ENCODE measurements at regions not wholly inside any gene's neighbourhood (a gene's known extent, or its start where the extent isn't known, plus 50 kb on each side); places are given as distances from the start of the nearest gene placed in this dataset.

- TF ChIP-seq CTCF (IDR thresholded peaks at IDR 0.05), result no peak
- no peak for TF ChIP-seq POLR2A (IDR thresholded peaks at IDR 0.05)
These were observed 767.3 kb downstream of the GBE1 start for GRCh38 chr3:80994085-80994665.

Measured in esophagus squamous epithelium (tissue), 4 donors.